GM13977 (cell line): ENCODE measurements at regions not wholly inside any gene's neighbourhood (a gene's known extent, or its start where the extent isn't known, plus 50 kb on each side); places are given as distances from the start of the nearest gene placed in this dataset.

Source experiments
- DNase-seq: peaks from one replicate; pipeline ENCODE4 v3.0.0; 2012; ENCODE audit warnings: low spot score
- CTCF ChIP-seq: IDR thresholded peaks from 2 replicates; pipeline ENCODE4 v1.5.1; 2012; ENCODE audit warnings: mild to moderate bottlenecking, control low read depth; ENCODE audit not compliant: insufficient read depth; ENCODE audit errors: extremely low read depth, missing control alignments
- in situ Hi-C: fragments of 300-500 bp; cut with MboI; formaldehyde crosslinking; loops from one replicate; pipeline ENCODE4 v1.12.0; 2022; ENCODE audit warnings: low sequenced_read_pairs, low pct_unique_long_range_greater_than_20kb, mixed read lengths, inconsistent platforms; ENCODE audit not compliant: unreplicated experiment

GRCh38 chr2:20145497-20146193 is 79.3 kb downstream of the SDC1 start:
- in situ Hi-C loops = loop anchor here (25.0 kb wide), 1 partner anchor 492 kb away; no protein-coding TSS in a partner anchor
- peak; percentile 72 for DNase-seq
- TF ChIP-seq CTCF = no peak

GRCh38 chr2:20144861-20145260 is 80.1 kb downstream of the SDC1 start:
- TF ChIP-seq CTCF = no peak

GRCh38 chr2:20144196-20144595 is 80.7 kb downstream of the SDC1 start:
- no peak for DNase-seq
- in situ Hi-C loops = loop anchor here (25.0 kb wide), 1 partner anchor 493 kb away; no protein-coding TSS in a partner anchor
- TF ChIP-seq CTCF = no peak

More at GRCh38 chr2:20144861-20145260, 80.1 kb downstream of the SDC1 start:
- in situ Hi-C loops = loop anchor here (25.0 kb wide), 1 partner anchor 492 kb away; no protein-coding TSS in a partner anchor
- DNase-seq = no peak

- in situ Hi-C loops = loop anchor here (25.0 kb wide), 1 partner anchor 494 kb away; no protein-coding TSS in a partner anchor
- no peak for DNase-seq
These were observed 81.7 kb downstream of the SDC1 start for GRCh38 chr2:20143263-20143662.

GRCh38 chr2:20141806-20142205 is 83.1 kb downstream of the SDC1 start:
- in situ Hi-C loops = loop anchor here (25.0 kb wide), 1 partner anchor 495 kb away; no protein-coding TSS in a partner anchor
- no peak for TF ChIP-seq CTCF
- DNase-seq = no peak

More at GRCh38 chr2:20143263-20143662, 81.7 kb downstream of the SDC1 start:
- no peak for TF ChIP-seq CTCF

- no peak for DNase-seq
- in situ Hi-C loops = loop anchor here (25.0 kb wide), 1 partner anchor 496 kb away; no protein-coding TSS in a partner anchor
- TF ChIP-seq CTCF = no peak
These were observed 83.7 kb downstream of the SDC1 start for GRCh38 chr2:20141056-20141762.
